NOMO-1 treated with dmso at 0.1 percent for 144 hours (cell line): ENCODE measurements at regions not wholly inside any gene's neighbourhood (a gene's known extent, or its start where the extent isn't known, plus 50 kb on each side); places are given as distances from the start of the nearest gene placed in this dataset.
"Not testable (repeated sequence)": the region's sequence is repeated elsewhere in the genome, so short reads cannot be mapped to it uniquely, and the experiment has no call there.

Experiments
- DNase-seq: peaks from one replicate; lab custom pipeline; 2025; ENCODE audit not compliant: unreplicated experiment; lab: John Stamatoyannopoulos, UW

DNA sequence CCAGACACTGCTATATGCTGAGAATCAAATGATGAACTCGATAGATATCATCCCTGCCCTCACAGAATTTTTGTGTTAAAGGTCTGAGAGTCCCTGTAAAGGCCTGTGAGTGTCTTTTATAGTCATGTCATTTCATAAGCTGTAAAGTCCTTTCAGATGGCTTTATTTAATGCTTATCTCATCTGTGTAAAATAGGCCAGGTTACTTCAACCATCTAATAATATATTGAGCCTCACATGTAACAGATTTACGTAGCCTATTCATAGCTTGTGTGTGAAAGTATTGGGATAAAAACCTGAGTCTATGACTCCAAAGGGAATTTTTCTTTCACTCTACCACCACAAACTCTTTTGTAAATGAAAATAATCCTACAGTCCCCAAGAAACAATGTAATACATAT lies 672.0 kb upstream of the SYT4 start:
- no peak for DNase-seq

DNA sequence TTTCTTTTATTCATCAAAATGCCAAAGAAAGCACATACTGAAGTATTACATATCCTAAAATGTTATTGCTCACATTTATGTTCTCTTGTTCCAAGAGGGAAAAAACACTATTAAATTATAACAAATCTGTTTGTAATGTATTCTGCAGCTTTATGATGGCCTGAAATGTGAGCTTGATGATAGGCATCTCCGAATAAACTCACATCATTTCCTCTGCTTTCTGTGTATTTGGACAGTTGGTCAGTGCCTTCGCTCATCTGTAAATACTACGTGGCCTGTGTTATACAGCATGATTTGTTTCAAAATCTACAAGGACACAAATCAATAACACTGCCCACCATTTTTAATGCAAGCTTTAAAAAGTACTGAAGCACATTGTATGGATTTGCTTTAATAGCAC lies 672.8 kb upstream of the SYT4 start:
- no peak for DNase-seq

- no peak for DNase-seq
These were observed 675.1 kb upstream of the SYT4 start for GRCh38 chr18:43952398-43952797.

- no peak for DNase-seq
These were observed 684.4 kb upstream of the SYT4 start for GRCh38 chr18:43961722-43962121.

DNA sequence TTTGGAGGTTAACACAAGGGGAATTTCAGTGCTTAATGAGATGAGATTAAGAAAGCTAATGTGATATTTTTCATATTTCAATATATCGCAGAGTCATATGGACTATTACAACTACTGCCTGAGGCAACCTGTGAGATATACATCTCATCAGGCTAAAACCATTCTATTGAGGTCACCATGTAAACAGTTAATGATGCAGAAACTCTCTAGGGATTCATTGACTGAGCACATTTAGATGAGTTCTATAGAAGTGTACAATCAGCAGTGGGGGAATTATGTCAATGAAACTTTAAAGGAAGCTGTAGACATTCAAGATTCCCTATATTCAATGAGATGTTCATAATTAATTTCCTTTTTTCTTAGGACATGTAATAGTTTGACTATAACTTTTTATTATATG lies 687.4 kb upstream of the SYT4 start:
- DNase-seq: no peak

GRCh38 chr18:43965691-43966090 lies 688.4 kb upstream of the SYT4 start:
- no peak for DNase-seq

GRCh38 chr18:43970656-43971055 lies 693.4 kb upstream of the SYT4 start:
- no peak for DNase-seq

DNA sequence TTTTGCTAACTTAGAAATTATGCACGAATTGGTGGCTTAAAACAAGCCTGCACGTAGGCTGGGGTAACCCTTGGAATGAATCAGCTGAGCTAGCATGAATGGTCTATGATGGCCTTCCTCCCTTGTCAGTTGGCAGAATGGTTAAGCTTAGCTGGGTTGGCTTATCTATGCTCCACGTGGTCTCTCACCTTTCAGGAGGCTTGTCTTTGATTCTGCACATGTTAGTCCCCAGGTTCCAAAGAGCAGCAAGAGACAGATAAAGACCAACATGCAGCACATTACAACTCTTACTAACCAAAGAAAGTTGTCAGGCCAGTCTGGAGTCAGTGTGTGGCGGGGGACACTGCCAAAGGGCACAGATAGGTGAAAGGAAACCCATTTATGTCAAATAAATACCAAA lies 700.9 kb upstream of the SYT4 start:
- no peak for DNase-seq

GRCh38 chr18:43982582-43982981 lies 698.1 kb upstream of the SETBP1 start:
- DNase-seq: no peak

DNA sequence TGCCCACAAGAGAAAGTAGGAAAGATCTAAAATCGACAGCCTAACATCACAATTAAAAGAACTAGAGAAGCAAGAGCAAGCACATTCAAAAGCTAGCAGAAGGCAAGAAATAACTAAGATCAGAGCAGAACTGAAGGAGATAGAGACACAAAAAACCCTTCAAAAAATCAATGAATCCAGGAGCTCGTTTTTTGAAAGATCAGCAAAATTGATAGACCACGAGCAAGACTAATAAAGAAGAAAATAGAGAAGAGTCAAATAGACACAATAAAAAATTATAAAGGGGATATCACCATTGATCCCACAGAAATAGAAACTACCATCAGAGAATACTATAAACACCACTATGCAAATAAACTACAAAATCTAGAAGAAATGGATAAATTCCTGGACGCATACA lies 693.6 kb upstream of the SETBP1 start:
- not testable (repeated sequence) for DNase-seq

- DNase-seq: no peak
These were observed 687.9 kb upstream of the SETBP1 start for GRCh38 chr18:43992741-43993140.

DNA sequence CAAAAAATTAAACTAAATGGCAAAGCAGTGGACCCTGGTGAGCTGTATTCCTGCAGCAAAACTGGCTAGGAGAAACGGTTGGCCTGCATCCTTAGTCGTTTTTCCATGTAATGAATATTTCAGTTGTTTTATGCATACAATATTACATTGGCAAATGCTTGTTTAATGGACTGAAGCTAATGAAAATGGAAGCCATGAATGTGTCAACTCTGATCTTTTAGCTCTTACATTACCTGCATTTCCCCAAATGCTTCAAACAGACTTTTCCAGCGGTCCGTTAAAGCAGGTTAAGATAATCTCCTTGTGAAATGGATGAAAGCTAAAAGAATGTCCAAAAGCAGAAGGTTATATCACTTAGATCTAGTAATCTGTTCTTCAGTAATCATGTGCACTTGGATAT lies 686.3 kb upstream of the SETBP1 start:
- no peak for DNase-seq

DNA sequence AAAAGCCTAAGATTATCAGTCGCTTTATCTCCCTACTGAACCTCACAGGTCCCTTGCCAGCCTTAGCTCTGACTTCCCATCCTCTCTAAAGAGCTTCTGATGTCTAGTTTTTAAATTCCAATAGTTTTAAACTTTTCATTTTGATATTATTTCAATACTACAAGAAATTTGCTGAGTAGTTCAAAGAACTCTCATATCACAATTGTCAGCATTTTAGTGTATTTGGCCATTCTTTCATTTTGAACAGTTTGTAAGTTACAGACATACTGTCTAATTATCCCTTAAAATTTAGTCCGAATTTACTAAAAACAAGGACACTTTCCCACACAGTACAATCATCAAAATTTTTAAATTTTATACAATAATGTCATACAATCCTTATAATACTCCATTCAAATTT lies 666.8 kb upstream of the SETBP1 start:
- no peak for DNase-seq

- DNase-seq: no peak
These were observed 655.3 kb upstream of the SETBP1 start for GRCh38 chr18:44025421-44025820.

GRCh38 chr18:44028109-44028508 lies 652.6 kb upstream of the SETBP1 start:
- no peak for DNase-seq

GRCh38 chr18:44031063-44031462 lies 649.6 kb upstream of the SETBP1 start:
- DNase-seq: no peak

DNA sequence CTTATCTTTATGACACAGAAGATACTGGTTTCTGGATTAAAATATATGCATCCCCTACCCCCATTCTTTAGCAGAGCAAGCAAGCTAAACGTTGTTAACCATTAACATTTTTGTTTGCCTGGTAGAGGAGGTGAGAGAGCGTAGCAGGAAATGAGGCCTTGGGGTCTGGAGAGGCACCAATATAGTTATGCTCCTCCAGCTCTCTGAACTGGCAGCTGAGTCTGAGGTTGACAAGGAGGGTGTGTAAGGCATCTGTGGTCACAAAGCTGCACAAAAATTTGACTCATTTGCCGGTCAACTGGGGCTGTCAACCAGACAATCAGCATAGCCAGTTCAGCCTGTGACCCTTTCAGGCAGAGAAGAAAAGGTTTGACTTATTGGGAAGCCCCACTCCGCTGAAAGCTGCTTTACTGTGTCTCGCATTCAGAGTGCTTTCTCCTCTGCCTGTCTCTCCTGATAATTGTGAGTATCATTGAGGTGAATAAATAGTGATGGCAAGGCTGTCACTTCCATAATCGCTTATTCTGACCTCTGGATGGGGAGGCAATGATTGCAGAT lies 647.5 kb upstream of the SETBP1 start:
- DNase-seq: no peak

DNA sequence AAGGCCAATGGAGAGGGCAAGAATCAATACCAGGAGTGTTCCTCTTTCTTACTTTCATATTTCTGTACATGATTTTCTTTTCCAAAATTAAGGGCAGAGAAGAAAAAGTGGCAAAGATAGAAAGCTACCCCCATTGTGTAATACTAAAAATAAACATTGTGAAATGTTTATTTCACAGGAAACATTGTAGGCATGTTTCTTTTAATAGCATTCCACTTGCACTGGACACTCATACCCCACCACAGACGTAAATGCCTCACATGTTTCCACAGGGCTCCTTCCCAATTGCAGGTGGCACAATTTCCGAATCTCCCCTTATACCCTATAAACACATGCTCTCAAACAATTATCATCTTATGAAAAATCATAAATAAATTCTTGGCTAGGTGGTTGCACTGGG lies 645.1 kb upstream of the SETBP1 start:
- no peak for DNase-seq

DNA sequence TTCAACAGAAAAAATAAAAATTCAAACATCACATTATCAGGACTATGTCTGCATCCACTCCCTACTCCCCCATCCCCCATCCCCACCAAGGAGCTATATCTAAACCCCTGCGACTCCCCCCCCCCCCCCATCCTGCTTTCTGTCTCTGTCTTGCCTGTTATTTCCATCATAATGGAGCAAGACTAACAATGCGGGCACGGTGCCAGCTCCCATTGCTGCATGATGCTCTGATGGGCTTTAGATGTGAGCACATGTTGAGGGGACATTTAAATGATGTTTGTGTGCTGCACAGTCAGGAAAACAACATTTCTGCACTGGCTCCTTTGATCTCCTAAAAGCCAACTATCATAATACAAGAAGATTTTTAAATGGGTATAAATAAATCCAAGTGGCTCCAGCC lies 644.2 kb upstream of the SETBP1 start:
- no peak for DNase-seq

DNA sequence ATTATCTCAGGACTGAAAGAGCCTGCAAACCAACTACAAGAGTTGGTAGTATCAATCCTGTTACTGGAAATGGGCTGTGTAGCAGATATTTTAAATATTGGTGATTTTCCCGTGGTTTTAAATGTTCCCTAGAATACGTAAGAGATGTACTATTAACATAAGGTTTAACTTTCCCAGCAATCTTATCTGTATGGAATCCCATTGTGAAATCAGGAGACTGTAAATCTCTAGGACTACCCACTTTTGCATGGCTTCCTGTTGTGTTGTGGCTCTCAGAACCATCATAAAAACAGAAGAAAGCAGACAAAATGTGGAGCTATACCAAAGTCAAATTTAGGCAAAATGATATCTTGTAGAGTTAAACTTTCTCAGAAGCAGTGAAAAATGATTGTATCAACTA lies 641.5 kb upstream of the SETBP1 start:
- DNase-seq: no peak

DNA sequence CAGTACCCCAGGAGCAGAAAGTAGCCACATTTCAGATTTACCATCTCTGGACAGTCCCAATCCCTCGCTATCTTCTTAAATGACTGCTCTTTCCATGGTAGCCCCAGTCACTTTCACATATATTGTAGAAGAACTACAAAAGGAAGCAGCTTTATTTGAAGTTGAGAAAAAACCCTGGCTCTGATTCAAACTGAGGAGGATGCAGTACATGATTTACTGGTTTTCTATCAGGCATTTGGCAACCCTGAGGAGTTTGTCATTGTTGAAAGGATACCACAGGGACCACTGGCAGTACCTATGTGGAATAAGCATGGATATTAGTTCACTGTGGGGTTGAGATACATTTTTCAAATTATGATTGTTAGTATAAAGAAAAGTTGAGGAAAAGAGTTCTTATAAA lies 640.9 kb upstream of the SETBP1 start:
- no peak for DNase-seq

DNA sequence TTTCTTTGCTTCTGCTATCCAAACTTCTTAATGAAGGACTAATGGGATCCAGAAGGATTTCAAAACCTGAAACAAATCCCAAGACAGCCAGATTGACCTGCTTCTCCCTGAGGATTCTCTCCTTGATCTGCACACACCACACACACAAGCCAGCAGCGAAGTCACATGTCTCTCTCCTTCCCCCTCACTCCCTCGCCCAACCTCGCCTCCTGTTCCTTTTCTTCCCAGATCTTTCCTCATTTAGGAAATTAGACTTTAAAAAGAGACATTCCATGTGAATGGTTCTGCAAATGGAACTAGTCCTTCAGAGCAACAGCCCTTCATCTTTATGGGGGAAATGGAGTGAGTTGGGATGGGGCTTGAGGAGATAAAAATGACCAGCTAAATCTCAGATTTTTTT lies 639.1 kb upstream of the SETBP1 start:
- no peak for DNase-seq

DNA sequence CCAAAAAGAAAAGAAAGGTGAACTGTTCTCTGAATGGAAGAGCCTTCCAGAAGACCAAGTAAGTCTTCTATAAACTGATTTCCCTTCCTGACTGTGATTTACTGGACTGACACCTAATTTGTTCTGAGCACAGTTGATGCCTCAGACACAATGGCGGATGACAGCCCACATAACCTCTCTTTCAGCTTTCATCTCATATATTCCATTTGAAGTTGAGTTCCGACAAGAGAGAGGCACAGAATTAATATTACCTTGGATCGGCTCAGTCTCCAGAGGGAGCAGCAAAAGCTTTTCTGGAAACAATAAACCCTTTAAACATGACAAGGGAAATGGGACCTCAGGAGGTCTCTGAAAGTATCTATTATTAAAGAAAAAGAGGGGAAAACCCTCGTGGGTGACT lies 638.7 kb upstream of the SETBP1 start:
- DNase-seq: no peak
